BE2C (cell line): ENCODE measurements at regions not wholly inside any gene's neighbourhood (a gene's known extent, or its start where the extent isn't known, plus 50 kb on each side); places are given as distances from the start of the nearest gene placed in this dataset.

Source experiments
- DNase-seq: peaks from one replicate; pipeline ENCODE4 v3.0.0-alpha.2; 2020
- H3K27me3 ChIP-seq: fragments of 250-450 bp; sonication (Bioruptor Pico); 2 replicates; pipeline ENCODE4 v1.5.1; 2020; ENCODE audit warnings: mild to moderate bottlenecking
- H3K36me3 ChIP-seq: fragments of 250-450 bp; sonication (Bioruptor Pico); 2 replicates; pipeline ENCODE4 v1.5.1; 2020; ENCODE audit warnings: mild to moderate bottlenecking
- H3K4me1 ChIP-seq: fragments of 250-450 bp; sonication (Bioruptor Pico); 2 replicates; pipeline ENCODE4 v1.5.1; 2020
- H3K4me3 ChIP-seq: 2 replicates; pipeline ENCODE4 v1.5.1; 2011; ENCODE audit warnings: low read depth, low read length
- H3K9me3 ChIP-seq: fragments of 250-450 bp; sonication (Bioruptor Pico); 2 replicates; pipeline ENCODE4 v1.5.1; 2020
- CTCF ChIP-seq: IDR thresholded peaks from 2 replicates; pipeline ENCODE4 v1.5.1; 2012; ENCODE audit warnings: mild to moderate bottlenecking, low read depth, low read length

GRCh38 chr13:47330031-47330430, 433.2 kb upstream of the HTR2A start:
- no peaks in the 10 kb centered on the region for H3K27me3 ChIP-seq

GRCh38 chr13:47327861-47328260, 431.0 kb upstream of the HTR2A start:
- no peak overlapping the region for H3K4me3 ChIP-seq
- no peaks in the 10 kb centered on the region for H3K27me3 ChIP-seq
- H3K9me3 ChIP-seq: no peaks in the 10 kb centered on the region
- H3K4me1 ChIP-seq: no peaks in the 10 kb centered on the region; the same call in 1 of the 2 replicates
- no peak for DNase-seq
- no peaks in the 10 kb centered on the region for H3K36me3 ChIP-seq
- no peak for TF ChIP-seq CTCF

More at GRCh38 chr13:47330031-47330430, 433.2 kb upstream of the HTR2A start:
- no peaks in the 10 kb centered on the region for H3K36me3 ChIP-seq
- no peak overlapping the region for H3K4me3 ChIP-seq
- DNase-seq: no peak
- H3K9me3 ChIP-seq: no peaks in the 10 kb centered on the region
- no peak for TF ChIP-seq CTCF
- no peaks in the 10 kb centered on the region; the same call in 1 of the 2 replicates for H3K4me1 ChIP-seq

GRCh38 chr13:47326061-47326460, 429.2 kb upstream of the HTR2A start:
- Histone ChIP-seq H3K27me3 (no peaks in the 10 kb centered on the region), H3K4me1 (no peaks in the 10 kb centered on the region; the same call in 1 of the 2 replicates), H3K36me3 (no peaks in the 10 kb centered on the region), H3K9me3 (no peaks in the 10 kb centered on the region), H3K4me3 (no peak overlapping the region)
- TF ChIP-seq CTCF: no peak
- no peak for DNase-seq

GRCh38 chr13:47317356-47317755, 420.5 kb upstream of the HTR2A start:
- Histone ChIP-seq H3K9me3 (no peaks in the 10 kb centered on the region; the same call in 1 of the 2 replicates), H3K4me1 (no peaks in the 10 kb centered on the region), H3K4me3 (no peak overlapping the region), H3K27me3 (no peaks in the 10 kb centered on the region), H3K36me3 (no peaks in the 10 kb centered on the region)
- no peak for DNase-seq
- no peak for TF ChIP-seq CTCF

GRCh38 chr13:47310401-47310800, 413.5 kb upstream of the HTR2A start:
- Histone ChIP-seq H3K4me3 (peak overlapping the region; percentile 23), H3K36me3 (no peaks in the 10 kb centered on the region), H3K27me3 (no peaks in the 10 kb centered on the region), H3K4me1 (peaks cover 16% of the 10 kb centered on the region), H3K9me3 (no peaks in the 10 kb centered on the region)
- no peak for TF ChIP-seq CTCF
- DNase-seq: peak; percentile 92

GRCh38 chr13:47306991-47307390, 410.1 kb upstream of the HTR2A start:
- TF ChIP-seq CTCF: no peak
- no peak for DNase-seq
- H3K9me3 ChIP-seq: no peaks in the 10 kb centered on the region

More at GRCh38 chr13:47306991-47307390, 410.1 kb upstream of the HTR2A start:
- H3K4me3 ChIP-seq: no peak overlapping the region
- no peaks in the 10 kb centered on the region for H3K36me3 ChIP-seq
- peaks cover 16% of the 10 kb centered on the region for H3K4me1 ChIP-seq
- no peaks in the 10 kb centered on the region for H3K27me3 ChIP-seq
